Gastrocnemius medialis (tissue), 4 donors: ENCODE measurements at regions not wholly inside any gene's neighbourhood (a gene's known extent, or its start where the extent isn't known, plus 50 kb on each side); places are given as distances from the start of the nearest gene placed in this dataset.

ENCODE experiments used
- CTCF ChIP-seq, 5 experiments: fragments of 450-650 bp in 3 of 5; fragments of 200-600 bp in 2 of 5; sonication (generic) in 2 of 5; IDR thresholded peaks in 4 of 5; conservative IDR thresholded peaks in 1 of 5; 1 replicate in 4 of 5; 2 replicates in 1 of 5; pipeline ENCODE4 v1.5.1; 2016 to 2019; ENCODE audit warnings: antibody characterized with exemption in 5 of 5, mild to moderate bottlenecking in 3 of 5, moderate library complexity in 3 of 5
- POLR2A ChIP-seq, 2 donors: fragments of 450-650 bp; IDR thresholded peaks; one replicate each; pipeline ENCODE4 v1.6.1; 2017; ENCODE audit warnings: antibody characterized with exemption in 2 of 2, mild to moderate bottlenecking in 2 of 2, moderate library complexity in 2 of 2

GRCh38 chr18:78105611-78106010, 856.0 kb downstream of the GALR1 start:
- TF ChIP-seq CTCF (IDR thresholded peaks at IDR 0.05 in 4 of 5, conservative IDR thresholded peaks at IDR 0.05 in 1 of 5) = no peak
- no peak for TF ChIP-seq POLR2A (IDR thresholded peaks at IDR 0.05)
